ENCODE measurements at regions not wholly inside any gene's neighbourhood (a gene's known extent, or its start where the extent isn't known, plus 50 kb on each side); places are given as distances from the start of the nearest gene placed in this dataset.

GRCh38 chr20:52619101-52619500, 353.1 kb upstream of the TSHZ2 start:
- no peak for TF ChIP-seq CTCF (IDR thresholded peaks at IDR 0.05; ENCODE audit: low read depth, low read length, missing control alignments)
- DNase-seq (ENCODE audit: extremely low read depth, low read depth): no peak
- no peak overlapping the region for H3K4me3 ChIP-seq (replicated peaks; ENCODE audit: low read depth, low read length)

- H3K4me3 ChIP-seq (replicated peaks; ENCODE audit: low read depth, low read length): no peak overlapping the region
- TF ChIP-seq CTCF (IDR thresholded peaks at IDR 0.05; ENCODE audit: low read depth, low read length, missing control alignments): no peak
- DNase-seq (ENCODE audit: extremely low read depth, low read depth): no peak
Observed at GRCh38 chr20:52616629-52617028, 355.5 kb upstream of the TSHZ2 start.

- no peak for DNase-seq (ENCODE audit: extremely low read depth, low read depth)
- TF ChIP-seq CTCF (IDR thresholded peaks at IDR 0.05; ENCODE audit: low read depth, low read length, missing control alignments): no peak
- no peak overlapping the region for H3K4me3 ChIP-seq (replicated peaks; ENCODE audit: low read depth, low read length)
Observed at GRCh38 chr20:52614051-52614863, 357.9 kb upstream of the TSHZ2 start.

GRCh38 chr20:52612046-52612632, 360.0 kb upstream of the TSHZ2 start:
- TF ChIP-seq CTCF (IDR thresholded peaks at IDR 0.05; ENCODE audit: low read depth, low read length, missing control alignments): no peak
- no peak for DNase-seq (ENCODE audit: extremely low read depth, low read depth)
- H3K4me3 ChIP-seq (replicated peaks; ENCODE audit: low read depth, low read length): no peak overlapping the region

- no peak for TF ChIP-seq CTCF (IDR thresholded peaks at IDR 0.05; ENCODE audit: low read depth, low read length, missing control alignments)
- DNase-seq (ENCODE audit: extremely low read depth, low read depth): no peak
- H3K4me3 ChIP-seq (replicated peaks; ENCODE audit: low read depth, low read length): no peak overlapping the region
Observed at GRCh38 chr20:52610749-52611148, 361.4 kb upstream of the TSHZ2 start.

GRCh38 chr20:52601295-52601971, 370.7 kb upstream of the TSHZ2 start:
- DNase-seq (ENCODE audit: extremely low read depth, low read depth): peak; percentile 81
- no peak overlapping the region for H3K4me3 ChIP-seq (replicated peaks; ENCODE audit: low read depth, low read length)
- no peak for TF ChIP-seq CTCF (IDR thresholded peaks at IDR 0.05; ENCODE audit: low read depth, low read length, missing control alignments)

Data from HFF-Myc (cell line).